GM19328 (cell line): ENCODE measurements at regions not wholly inside any gene's neighbourhood (a gene's known extent, or its start where the extent isn't known, plus 50 kb on each side); places are given as distances from the start of the nearest gene placed in this dataset.

Experiments
- ATAC-seq: cut with Tn5 transposase; IDR thresholded peaks from one replicate; pipeline ENCODE4 v1.9.1; 2021; ENCODE audit warnings: mild to moderate bottlenecking, moderate library complexity; ENCODE audit not compliant: unreplicated experiment

DNA sequence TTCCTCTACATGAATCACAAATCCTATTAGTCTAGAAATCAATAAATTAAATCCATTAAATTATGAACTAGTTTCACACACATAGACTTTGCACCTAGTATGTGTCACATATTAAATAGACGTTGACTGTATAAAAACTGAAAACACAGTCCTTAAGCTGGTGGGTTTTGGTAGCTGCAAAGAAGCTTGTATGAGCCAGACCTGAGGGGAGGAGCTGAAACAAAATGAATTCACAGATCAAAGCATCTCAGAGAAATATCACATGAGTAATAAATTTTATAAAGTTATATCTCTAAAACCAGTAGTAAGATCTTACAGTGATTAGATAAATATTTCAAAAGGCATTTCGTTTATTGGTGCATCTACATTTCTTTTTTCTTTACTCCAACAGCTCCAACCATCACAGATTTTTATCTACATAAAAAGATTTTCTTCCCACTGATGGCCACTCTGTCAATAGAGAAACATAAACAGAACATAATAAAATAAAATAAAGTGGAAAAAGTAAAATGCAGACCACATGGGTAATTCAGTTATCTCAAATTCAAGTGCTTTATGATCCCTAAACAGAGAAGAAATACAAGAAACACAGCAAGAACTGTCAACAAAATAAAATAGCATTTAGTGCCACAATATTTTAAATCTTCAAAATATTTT, 420.0 kb upstream of the CYRIA start:
- no peak for ATAC-seq

DNA sequence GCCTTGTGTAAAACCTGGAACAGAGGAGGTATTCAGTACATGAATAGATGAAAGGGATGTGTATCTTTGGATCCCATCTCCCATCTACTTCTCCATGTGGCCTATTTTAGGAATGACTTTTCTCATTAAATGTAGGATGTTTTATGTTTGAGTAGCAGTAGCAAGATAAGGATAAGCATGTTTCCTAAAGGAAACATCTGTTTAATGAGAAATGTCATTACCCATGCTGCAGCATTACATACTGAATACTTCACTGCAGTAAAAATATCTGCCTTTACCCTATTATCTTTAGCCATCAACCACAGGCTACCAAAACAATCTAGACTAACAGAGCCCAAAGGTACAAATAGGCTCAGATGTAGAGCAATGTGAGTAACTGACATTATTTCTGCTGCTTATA, 419.2 kb upstream of the CYRIA start:
- ATAC-seq: no peak

DNA sequence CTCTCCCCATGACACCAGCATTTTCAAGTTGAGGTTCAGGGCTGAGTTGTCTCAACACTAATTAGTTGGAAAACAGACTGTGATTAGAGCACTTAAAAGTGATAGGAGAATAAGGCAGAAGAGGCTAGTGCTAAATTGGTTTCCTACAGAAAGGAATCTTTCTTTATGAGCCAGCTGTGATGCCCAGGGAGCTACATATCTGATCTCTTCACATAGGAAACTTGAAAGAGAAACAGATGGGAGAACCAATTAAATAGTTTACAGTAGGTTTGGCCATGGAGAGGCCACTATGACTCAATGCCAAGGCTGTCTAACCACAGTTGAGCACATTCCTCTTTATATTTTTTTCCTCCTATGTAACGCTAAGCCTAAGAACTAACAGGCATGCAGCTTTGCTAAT, 418.3 kb upstream of the CYRIA start:
- no peak for ATAC-seq

DNA sequence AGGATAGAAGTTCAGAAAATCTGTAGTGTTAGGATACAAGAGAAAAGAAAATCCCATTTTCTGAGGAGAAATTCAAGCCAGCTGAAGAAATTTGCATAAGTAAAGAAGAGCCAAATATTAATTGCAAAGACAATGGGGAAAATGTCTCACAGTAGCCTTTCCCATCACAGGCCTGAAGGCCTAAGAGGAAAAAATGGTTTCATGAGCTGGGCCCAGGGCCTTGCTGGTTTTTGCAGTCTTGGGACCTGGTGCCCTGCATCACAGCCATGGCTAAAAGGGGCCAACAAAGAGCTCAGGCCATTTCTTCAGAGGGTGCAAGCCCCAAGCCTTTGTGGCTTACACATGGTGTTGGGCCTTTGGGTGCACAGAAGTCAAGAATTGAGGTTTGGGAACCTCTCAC, 413.6 kb upstream of the CYRIA start:
- no peak for ATAC-seq

DNA sequence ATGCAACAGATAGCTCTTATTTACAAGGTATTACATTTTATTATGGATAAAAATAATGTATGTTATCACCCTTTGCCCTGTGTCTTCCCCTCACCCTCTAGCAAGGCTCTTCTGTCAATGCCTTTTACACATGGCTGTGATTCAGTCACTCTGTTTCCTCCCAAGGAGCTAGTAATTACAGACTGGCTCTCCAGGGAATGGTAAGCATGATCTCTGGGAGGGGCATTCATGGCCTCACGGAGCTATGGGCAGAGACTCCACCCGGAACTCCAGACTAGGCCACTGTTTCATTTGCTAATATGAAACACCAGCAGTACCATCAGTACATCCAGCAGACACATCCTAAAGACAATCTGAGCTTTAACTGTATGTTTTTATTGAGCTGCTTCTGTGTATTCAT, 410.9 kb upstream of the CYRIA start:
- no peak for ATAC-seq

DNA sequence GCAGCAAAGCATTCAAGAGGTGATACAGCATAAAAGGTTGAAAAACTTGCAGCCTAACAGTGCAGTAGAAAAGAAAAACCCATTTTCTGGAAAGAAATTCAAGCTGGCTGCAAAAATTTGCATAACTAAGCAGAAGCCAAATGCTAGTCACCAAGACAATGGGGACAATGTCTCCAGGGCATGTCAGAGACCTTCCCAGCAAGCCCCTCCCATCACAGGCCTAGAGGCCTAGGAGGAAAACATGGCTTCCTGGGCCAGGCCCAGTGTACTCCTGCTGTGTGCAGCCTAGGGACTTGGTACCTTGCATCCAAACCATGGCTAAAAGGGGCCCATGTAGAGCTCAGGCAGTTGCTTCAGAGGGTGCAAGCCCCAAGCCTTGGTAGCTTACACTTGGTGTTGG, 405.1 kb upstream of the CYRIA start:
- ATAC-seq: no peak

DNA sequence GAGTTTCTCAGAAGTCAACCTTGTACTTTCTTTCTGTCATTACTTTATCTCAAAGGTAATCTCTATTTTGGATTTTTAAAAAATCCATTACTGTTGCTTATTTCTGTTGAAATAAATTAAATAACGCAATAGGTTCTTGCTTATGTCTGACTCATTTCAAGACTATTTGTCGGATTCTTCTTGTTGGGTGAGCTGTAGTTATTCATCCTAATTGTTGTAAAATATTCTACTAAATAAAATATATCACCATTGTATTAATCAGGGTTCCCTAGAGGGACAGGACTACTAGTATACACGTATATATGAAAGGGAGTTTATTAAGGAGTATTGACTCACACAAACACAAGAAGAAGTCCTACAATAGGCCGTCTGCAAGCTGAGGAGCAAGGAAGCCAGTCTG, 403.9 kb upstream of the CYRIA start:
- no peak for ATAC-seq

DNA sequence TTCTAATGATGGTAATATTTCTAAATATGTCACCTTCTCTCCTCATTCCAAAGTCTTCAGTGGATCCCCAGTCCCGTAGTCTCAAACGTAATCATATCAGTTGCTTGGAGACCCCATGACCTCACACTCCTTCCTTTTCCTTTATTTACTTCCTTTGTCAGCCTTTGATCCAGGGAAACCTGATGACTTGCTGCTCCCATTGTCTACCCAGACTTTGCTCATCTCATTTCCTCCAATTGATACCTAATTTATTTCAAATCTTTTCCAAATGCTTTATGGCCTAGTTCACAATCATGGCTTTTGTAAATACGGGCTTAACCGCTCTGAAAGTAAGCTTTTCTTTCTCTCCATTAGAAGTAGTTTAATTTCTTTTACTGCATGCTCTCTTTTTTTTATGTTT, 402.4 kb upstream of the CYRIA start:
- no peak for ATAC-seq

DNA sequence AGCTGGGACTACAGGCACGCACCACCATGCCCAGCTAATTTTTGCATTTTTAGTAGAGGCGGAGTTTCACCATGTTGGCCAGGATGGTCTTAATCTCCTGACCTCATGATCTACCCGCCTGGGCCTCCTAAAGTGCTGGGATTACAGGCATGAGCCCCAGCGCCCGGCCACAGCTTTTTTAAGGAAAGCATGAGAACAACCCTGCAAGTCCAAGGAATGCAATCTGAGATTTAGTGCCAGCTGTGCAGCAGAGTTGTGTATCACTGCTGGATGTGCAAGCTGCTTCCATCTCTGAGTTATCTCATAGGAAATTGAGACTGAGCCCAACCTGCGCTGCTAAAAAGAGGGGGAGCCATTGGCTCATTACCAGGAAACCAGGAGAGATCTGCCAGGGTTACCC, 399.9 kb upstream of the CYRIA start:
- ATAC-seq: no peak

DNA sequence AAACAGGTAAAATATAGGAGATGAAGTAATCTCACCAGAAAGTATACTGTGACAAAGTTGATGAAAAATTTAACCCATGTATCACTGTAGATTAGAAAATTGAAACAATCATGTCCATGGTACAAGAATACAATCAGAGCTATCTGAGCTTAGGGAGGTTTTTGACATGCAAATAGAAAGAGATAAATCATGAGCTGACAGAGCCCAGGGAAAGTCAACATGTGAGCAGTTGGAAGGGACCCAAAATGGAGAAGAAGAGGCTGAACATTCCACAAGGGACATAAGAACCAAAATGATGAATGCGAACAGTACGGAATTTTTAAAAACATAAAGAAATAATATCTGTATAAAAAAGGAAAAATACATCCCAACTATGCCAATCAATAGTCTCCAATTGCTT, 395.4 kb upstream of the CYRIA start:
- ATAC-seq: no peak

DNA sequence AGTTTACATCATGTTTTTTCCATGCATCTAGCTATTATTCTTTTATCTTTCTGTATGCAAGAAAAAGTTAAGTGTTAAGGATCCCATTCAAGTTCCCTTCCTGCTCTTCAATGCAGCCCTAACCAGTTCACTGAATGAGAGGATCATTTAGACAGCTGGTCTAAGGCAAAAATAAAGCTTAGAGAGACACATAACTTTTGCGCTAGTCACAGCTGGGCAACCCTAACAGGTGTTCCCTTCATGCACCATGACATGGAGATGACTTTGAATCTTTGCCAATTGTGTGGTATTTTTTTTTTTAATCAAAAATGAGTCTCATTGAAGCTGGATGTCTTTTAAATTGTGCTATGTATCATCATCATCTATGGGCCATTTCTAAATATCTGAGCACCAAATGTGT, 393.8 kb upstream of the CYRIA start:
- ATAC-seq: no peak

DNA sequence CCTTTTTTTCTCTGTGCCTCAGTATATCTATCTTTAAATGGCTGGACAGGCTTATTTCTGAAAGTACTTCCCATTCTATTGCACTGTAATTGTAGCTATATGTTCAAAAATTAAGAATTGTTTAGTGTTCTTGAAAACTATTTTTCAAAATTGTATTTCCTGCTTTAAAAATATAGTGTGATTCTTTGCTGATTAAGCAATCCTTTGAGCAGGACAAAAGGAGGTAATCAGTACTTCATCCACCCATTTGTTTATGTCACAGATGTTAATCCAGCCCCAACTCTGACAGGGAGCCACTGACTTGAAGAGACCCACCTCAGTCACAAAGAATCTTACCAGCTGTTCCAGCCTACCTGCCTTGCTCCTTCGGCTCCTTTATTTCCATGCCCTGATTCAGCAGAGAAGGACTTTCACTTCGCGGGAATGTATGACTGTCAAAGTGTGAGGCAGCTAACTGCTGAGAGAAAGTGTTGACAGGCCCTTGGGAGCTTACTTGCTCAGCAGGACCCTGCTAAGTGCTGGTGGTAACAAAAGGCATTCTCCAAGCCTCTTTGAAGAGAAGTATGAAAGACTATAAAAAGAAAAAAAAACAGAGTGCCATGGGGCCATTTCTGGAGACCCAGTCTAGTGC, 393.3 kb upstream of the CYRIA start:
- ATAC-seq: no peak

DNA sequence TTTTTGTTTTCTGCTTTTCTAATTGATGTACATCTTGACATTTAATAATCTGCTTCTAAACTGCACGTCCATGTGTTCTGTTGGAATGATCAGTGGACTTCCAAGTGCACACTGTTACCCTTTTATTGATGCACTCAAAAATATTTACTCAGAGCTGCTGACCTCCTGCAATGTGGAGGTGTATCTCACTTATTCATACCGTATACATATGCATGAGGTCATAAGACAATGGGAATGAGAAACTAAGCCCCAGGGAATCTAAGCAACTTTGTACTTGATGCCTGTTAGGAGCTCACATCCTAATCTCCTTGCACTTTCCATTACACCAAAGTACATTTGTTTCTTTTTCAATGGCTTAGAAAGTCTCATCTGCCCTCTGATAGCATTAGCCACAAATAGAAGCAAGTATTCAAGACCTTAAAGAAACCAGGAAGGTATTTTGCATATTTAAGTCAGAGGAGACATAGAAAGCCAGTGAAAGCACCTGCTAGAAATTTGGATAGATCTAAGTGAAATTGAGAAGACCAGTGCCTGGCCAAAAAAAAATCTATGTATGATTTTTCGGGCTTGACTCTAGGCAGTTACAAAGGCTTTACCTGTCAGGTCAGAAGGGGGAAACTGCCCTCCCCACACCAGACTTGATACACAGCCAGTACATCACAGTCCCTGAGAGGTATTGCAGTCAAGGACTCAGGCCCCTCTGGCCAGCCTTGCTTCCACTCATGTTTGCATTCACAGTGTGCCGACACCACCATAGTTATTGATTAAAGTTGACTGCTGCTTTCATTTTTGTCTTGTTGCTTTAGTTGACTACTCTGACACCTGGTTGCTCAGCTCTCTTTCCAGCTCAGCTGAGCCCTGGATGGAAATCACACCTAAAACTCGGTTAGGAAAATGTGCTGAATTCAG, 391.7 kb upstream of the CYRIA start:
- no peak for ATAC-seq

DNA sequence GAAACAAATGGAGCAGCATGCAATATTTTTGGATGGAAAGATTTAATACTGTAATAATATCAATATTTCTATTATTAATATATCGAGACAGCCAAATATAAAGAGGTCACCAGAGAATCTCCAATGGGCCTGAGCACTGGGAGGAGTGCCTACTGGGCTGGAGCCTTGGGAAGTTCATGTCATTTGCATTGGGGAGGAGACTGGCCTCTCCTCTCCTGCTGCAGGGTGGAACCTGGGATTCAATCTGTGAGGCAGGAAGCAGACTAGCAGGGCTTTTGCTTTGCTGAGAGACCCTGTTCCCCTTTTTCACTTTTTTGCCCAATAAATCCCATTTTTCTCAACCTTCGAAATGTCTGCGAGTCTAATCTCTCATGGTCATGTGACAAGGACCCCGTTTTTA, 390.6 kb upstream of the CYRIA start:
- ATAC-seq: no peak

DNA sequence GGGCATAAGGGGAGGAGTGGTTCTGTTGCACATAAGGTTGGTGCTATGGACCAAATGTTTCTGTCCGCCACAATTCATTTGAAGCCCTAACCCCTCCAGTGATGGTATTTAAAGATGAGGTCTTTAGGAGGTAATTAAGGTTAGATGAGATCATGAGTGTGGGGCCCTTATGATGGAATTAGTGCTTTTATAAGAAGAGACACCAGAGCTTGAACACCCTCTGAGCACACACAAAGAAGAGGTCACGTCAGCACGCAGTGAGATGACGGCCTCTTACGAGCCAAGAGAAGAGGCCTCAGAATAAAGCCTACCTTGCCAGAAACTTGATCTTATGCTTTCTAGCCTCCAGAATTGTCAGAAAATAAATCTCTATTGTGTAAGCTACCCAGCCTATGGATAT, 386.4 kb upstream of the CYRIA start:
- no peak for ATAC-seq

DNA sequence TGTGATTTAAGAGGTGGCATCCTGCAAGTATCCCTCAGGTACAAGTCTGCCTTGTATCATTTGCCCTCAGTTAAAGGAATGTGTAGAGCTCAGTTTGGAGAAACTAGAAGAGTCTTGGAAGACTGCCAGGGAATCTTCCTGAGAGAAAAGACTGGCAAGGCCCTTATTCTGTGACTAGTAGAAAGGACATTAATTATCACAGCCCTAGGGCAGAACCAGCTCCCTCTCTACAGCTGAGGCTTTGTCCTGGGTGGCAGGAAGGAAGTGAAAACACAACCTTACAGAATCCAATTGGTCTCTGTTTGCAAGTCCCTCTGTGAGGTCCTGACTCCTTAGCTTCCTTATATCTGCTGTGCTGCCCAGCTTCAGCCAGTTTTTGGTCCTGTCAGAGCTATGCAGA, 385.9 kb upstream of the CYRIA start:
- no peak for ATAC-seq

DNA sequence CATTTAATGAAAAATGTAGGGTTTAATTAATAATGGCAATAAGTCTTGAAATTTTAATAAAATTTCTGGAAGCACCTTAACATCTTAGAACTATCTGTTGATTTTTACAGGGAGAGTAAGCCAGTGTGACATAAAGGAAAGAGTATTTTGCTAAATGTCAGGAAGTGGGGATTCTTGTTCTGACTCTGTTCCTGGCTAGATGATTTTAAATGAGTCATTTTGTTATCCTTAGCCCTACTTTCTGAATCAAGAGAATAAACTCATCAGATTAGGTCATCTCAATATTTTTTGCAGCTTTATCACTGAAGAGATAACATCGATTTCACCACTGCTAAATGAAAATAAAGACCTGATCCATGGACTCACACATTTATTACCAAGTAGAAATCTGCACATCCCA, 377.5 kb upstream of the CYRIA start:
- no peak for ATAC-seq

DNA sequence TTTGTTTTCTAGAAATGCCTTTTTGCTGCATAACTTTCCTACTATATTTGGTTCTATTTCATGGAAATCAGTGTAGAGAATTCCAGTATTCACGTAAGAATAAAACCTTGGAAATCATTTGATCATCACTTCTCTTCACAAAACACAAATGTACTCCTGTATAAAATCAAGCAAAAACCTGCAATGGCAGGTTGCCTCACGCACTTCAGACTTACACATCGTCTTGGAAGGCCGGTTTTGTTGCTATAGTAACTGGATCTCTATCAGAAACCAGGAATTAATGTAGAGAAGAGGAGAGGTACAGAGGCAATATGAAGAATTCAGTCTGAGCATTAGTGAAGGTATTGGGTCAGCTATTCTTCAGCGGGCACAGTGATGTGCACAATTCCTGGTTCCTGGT, 370.7 kb upstream of the CYRIA start:
- no peak for ATAC-seq

DNA sequence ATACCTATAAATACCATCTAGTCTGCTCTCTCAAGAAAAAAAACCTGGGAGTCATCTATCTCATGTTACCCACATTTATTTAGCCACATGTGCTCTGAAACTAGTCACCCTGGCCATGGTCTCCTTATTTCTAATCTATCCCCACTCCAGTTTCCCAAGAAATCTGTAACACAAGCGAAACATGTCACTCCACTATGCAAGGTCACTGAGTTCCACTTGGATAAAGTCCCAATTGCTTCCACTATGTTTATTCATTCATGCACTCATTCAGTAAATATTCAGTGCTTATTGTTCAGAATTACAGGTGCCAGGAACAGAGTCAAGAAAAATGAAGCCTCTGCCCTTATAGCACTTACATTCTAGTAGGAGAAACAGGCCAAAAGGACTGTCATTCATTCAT, 369.4 kb upstream of the CYRIA start:
- no peak for ATAC-seq

DNA sequence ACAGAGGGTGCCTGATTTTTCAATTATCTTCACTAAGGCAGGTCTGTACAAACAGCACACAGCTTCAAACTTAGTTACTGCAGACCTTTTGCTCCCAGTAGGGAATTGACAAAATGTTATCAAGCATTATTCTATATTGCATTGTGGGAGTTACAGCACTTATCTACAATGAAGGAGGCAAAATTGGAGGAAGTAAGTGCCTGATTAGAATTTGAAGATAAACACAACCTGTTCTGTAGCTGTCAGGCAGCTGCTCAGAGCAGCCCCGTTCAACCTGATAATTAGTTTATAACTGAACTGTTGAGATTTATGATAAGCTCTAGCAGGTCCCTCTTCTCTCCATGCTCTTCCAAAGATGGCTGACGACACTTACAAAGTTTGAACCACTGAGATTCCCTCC, 364.4 kb upstream of the CYRIA start:
- no peak for ATAC-seq

DNA sequence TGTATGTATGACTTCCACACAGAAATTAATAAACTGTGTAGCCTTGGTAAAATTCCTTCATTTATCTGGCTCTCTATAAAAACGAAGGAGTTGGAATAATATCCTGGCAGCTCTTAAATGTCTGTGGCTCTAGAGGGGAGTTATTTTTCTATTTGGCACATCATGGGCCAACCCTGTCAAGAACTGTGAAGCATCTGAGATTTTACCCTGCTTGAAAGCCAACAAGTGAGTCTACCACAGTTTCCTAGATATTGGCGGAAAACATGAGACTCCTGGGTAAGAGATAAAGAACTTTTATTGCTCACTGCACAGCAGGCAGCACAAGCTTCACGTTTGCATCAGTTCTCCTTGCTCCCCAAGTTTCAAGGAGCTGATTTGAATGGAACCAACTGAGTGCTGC, 346.7 kb upstream of the CYRIA start:
- ATAC-seq: no peak

DNA sequence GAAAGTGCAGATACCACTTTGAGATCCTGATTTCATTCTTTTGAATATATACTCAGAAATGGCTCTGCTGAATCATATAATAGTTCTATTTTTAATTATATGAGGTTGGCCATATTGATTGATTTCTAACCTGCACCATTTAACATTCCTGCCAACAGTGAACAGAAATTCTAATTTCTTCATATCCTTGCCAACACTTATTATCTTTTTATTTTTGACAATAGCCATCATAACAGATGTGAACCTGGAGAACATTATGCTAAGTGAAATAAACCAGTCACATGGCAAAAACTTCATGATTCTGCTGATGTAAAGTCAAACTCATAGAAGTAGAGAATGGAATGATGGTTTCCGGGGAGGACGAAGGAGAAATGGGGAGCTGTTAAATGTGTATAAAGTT, 344.5 kb upstream of the CYRIA start:
- ATAC-seq: no peak
